H9 (cell line): ENCODE measurements at regions not wholly inside any gene's neighbourhood (a gene's known extent, or its start where the extent isn't known, plus 50 kb on each side); places are given as distances from the start of the nearest gene placed in this dataset.

Experiments
- DNase-seq: peaks from one replicate; pipeline ENCODE4 v3.0.0-alpha.2; 2017
- H2AFZ ChIP-seq: one replicate; pipeline ENCODE4 v1.6.1; 2013; ENCODE audit warnings: mild to moderate bottlenecking, low read length, control low read depth, moderate library complexity
- H2AK5ac ChIP-seq: 2 replicates; pipeline ENCODE4 v1.6.1; 2013; ENCODE audit warnings: low read length, control low read depth, mixed read lengths; ENCODE audit not compliant: insufficient read length
- H2BK120ac ChIP-seq: one replicate; pipeline ENCODE4 v1.6.1; 2013; ENCODE audit warnings: low read depth, mild to moderate bottlenecking, low read length, control low read depth, inconsistent platforms; ENCODE audit not compliant: poor library complexity, severe bottlenecking
- H2BK12ac ChIP-seq: 2 replicates; pipeline ENCODE4 v1.6.1; 2013; ENCODE audit warnings: low read length, control low read depth, mixed read lengths, low read depth; ENCODE audit not compliant: insufficient read length
- H2BK15ac ChIP-seq: 2 replicates; pipeline ENCODE4 v1.6.1; 2013; ENCODE audit warnings: low read depth, low read length, control low read depth
- H2BK20ac ChIP-seq: one replicate; pipeline ENCODE4 v1.6.1; 2013; ENCODE audit warnings: low read depth, mild to moderate bottlenecking, low read length, control low read depth, inconsistent platforms; ENCODE audit not compliant: poor library complexity, severe bottlenecking
- H2BK5ac ChIP-seq: 2 replicates; pipeline ENCODE4 v1.6.1; 2013; ENCODE audit warnings: low read length, control low read depth, mixed read lengths; ENCODE audit not compliant: insufficient read length
- H3K14ac ChIP-seq: 2 replicates; pipeline ENCODE4 v1.6.1; 2013; ENCODE audit warnings: low read length, control low read depth; ENCODE audit not compliant: insufficient read depth
- H3K18ac ChIP-seq: 2 replicates; pipeline ENCODE4 v1.6.1; 2013; ENCODE audit warnings: low read depth, mild to moderate bottlenecking, mixed read lengths, low read length, control low read depth; ENCODE audit not compliant: insufficient read length
- H3K23ac ChIP-seq: 2 replicates; pipeline ENCODE4 v1.6.1; 2013; ENCODE audit warnings: low read length, control low read depth, mixed read lengths, low read depth; ENCODE audit not compliant: insufficient read length
- H3K23me2 ChIP-seq: 2 replicates; pipeline ENCODE4 v1.6.1; 2013; ENCODE audit warnings: low read depth, mild to moderate bottlenecking, mixed read lengths, low read length, control low read depth; ENCODE audit not compliant: insufficient read length, poor library complexity, severe bottlenecking
- H3K27ac ChIP-seq: 2 replicates; pipeline ENCODE4 v1.5.1; 2013; ENCODE audit warnings: low read length, control low read depth, mixed read lengths, low read depth; ENCODE audit not compliant: insufficient read length
- H3K27me3 ChIP-seq: 2 replicates; pipeline ENCODE4 v1.6.1; 2013; ENCODE audit warnings: low read length, control low read depth, inconsistent platforms; ENCODE audit not compliant: insufficient read depth
- H3K4ac ChIP-seq: 2 replicates; pipeline ENCODE4 v1.6.1; 2013; ENCODE audit warnings: low read depth, mild to moderate bottlenecking, control low read depth, inconsistent platforms, low read length, moderate library complexity
- H3K4me1 ChIP-seq: 2 replicates; pipeline ENCODE4 v1.6.1; 2013; ENCODE audit warnings: low read length, control low read depth, inconsistent platforms; ENCODE audit not compliant: insufficient read depth
- H3K4me2 ChIP-seq: 2 replicates; pipeline ENCODE4 v1.6.1; 2013; ENCODE audit warnings: low read length, control low read depth, mixed read lengths; ENCODE audit not compliant: insufficient read length, insufficient read depth
- H3K56ac ChIP-seq: 2 replicates; pipeline ENCODE4 v1.6.1; 2013; ENCODE audit warnings: low read depth, mild to moderate bottlenecking, mixed read lengths, low read length, control low read depth; ENCODE audit not compliant: insufficient read length
- H3K79me1 ChIP-seq: 2 replicates; pipeline ENCODE4 v1.6.1; 2013; ENCODE audit warnings: low read depth, mild to moderate bottlenecking, moderate library complexity, low read length, control low read depth, inconsistent platforms; ENCODE audit not compliant: insufficient read depth, poor library complexity, severe bottlenecking
- H3K79me2 ChIP-seq: 2 replicates; pipeline ENCODE4 v1.6.1; 2013; ENCODE audit warnings: low read length, control low read depth, inconsistent platforms; ENCODE audit not compliant: insufficient read depth
- H3K9ac ChIP-seq: 2 replicates; pipeline ENCODE4 v1.6.1; 2013; ENCODE audit warnings: low read length, control low read depth, mixed read lengths; ENCODE audit not compliant: insufficient read length; ENCODE audit errors: extremely low read depth
- H3K9me3 ChIP-seq: one replicate; pipeline ENCODE4 v1.6.1; 2013; ENCODE audit warnings: low read depth, low read length, inconsistent platforms; ENCODE audit not compliant: control insufficient read depth
- H3T11ph ChIP-seq: one replicate; pipeline ENCODE4 v1.6.1; 2013; ENCODE audit warnings: mild to moderate bottlenecking, low read length, control low read depth, inconsistent platforms
- H4K20me1 ChIP-seq: one replicate; pipeline ENCODE4 v1.6.1; 2013; ENCODE audit not compliant: control insufficient read depth, insufficient read length, insufficient read depth
- H4K5ac ChIP-seq: 2 replicates; pipeline ENCODE4 v1.6.1; 2013; ENCODE audit warnings: low read depth, mild to moderate bottlenecking, mixed read lengths, low read length, control low read depth; ENCODE audit not compliant: insufficient read length
- H4K8ac ChIP-seq: replicated peaks from 2 replicates; pipeline ENCODE4 v1.6.1; 2013; ENCODE audit warnings: low read length, control low read depth, mixed read lengths, low read depth; ENCODE audit not compliant: insufficient read length
- H4K91ac ChIP-seq: 2 replicates; pipeline ENCODE4 v1.6.1; 2013; ENCODE audit warnings: low read depth, mild to moderate bottlenecking, moderate library complexity, mixed read lengths, low read length, control low read depth; ENCODE audit not compliant: insufficient read length
- H3K27ac Mint-ChIP-seq, 3 experiments: 2 replicates in 2 of 3; 3 replicates in 1 of 3; pipeline ENCODE4 v1.8.0; 2020 to 2021; ENCODE audit warnings: mixed read lengths in 3 of 3, mild to moderate bottlenecking in 1 of 3, moderate library complexity in 1 of 3
- H3K27me3 Mint-ChIP-seq: 2 replicates; pipeline ENCODE4 v1.8.0; 2021; ENCODE audit warnings: low read depth, mild to moderate bottlenecking, moderate library complexity, mixed read lengths
- H3K36me3 Mint-ChIP-seq, 3 experiments: 2 replicates in 2 of 3; 3 replicates in 1 of 3; pipeline ENCODE4 v1.8.0; 2020 to 2021; ENCODE audit warnings: low read depth in 3 of 3, mixed read lengths in 3 of 3; ENCODE audit not compliant: insufficient read depth in 1 of 3
- H3K4me1 Mint-ChIP-seq, 2 experiments: 2 replicates each; pipeline ENCODE4 v1.8.0; 2020; ENCODE audit warnings: mixed read lengths in 2 of 2
- H3K4me3 Mint-ChIP-seq, 2 experiments: 2 replicates in 1 of 2; 3 replicates in 1 of 2; pipeline ENCODE4 v1.8.0; 2020 to 2021; ENCODE audit warnings: mild to moderate bottlenecking in 2 of 2, mixed read lengths in 2 of 2, moderate library complexity in 1 of 2
- H3K9me3 Mint-ChIP-seq, 2 experiments: 2 replicates in 1 of 2; 3 replicates in 1 of 2; pipeline ENCODE4 v1.8.0; 2020; ENCODE audit warnings: mild to moderate bottlenecking in 2 of 2, mixed read lengths in 2 of 2, moderate library complexity in 1 of 2
- CTCF ChIP-seq: fragments of 200-600 bp; sonication (generic); conservative IDR thresholded peaks from 3 replicates; pipeline ENCODE4 v1.8.0; 2021; ENCODE audit warnings: antibody characterized with exemption, mild to moderate bottlenecking
- WGBS: extraction: QIAGEN DNeasy Blood & Tissue Kit; methylation state at CpG from one replicate; pipeline ENCODE4 v1.1.7; 2013; ENCODE audit warnings: missing lambda C conversion rate, low lambda C conversion rate, mixed read lengths; ENCODE audit not compliant: insufficient read length; ENCODE audit errors: extremely low coverage; 5-methylcytosine and 5-hydroxymethylcytosine counted together

- Histone ChIP-seq H3K23me2 (no peaks in the 10 kb centered on the region), H3K56ac (no peak overlapping the region), H3K79me1 (no peaks in the 10 kb centered on the region), H3K4me2 (no peak overlapping the region), H3K27me3 (no peaks in the 10 kb centered on the region), H3T11ph (no peak overlapping the region), H3K9me3 (no peaks in the 10 kb centered on the region), H2BK5ac (no peak overlapping the region), H3K4ac (no peak overlapping the region), H3K79me2 (no peaks in the 10 kb centered on the region), H3K14ac (no peak overlapping the region), H3K27ac (no peak overlapping the region), H4K8ac (no peak overlapping the region), H2BK120ac (no peak overlapping the region), H2BK20ac (no peak overlapping the region), H2BK15ac (no peak overlapping the region), H4K5ac (no peak overlapping the region), H2AK5ac (no peak overlapping the region), H3K23ac (no peak overlapping the region), H3K9ac (no peak overlapping the region), H2BK12ac (no peak overlapping the region), H2AFZ (no peak overlapping the region), H4K91ac (no peak overlapping the region), H3K4me1 (no peaks in the 10 kb centered on the region), H4K20me1 (no peaks in the 10 kb centered on the region), H3K18ac (no peak overlapping the region)
- Mint-ChIP-seq H3K36me3 (peaks cover 0 to 5% (median 2%) of the 10 kb centered on the region in 3 experiments; a peak in 3 of 7 replicates), H3K4me3 (no peak overlapping the region), H3K4me1 (peaks cover 7 to 8% of the 10 kb centered on the region in 2 experiments), H3K9me3 (peaks cover 4 to 6% of the 10 kb centered on the region in 2 experiments; a peak in 3 of 5 replicates), H3K27ac (no peak overlapping the region), H3K27me3 (no peaks in the 10 kb centered on the region)
- no CpG with 5 or more reads among the region's 3 CpGs for WGBS
- DNase-seq, result no peak
- TF ChIP-seq CTCF, result no peak
Measured at GRCh38 chr21:28159396-28159795, 833.3 kb downstream of the LTN1 start.
